ENCODE measurements at regions not wholly inside any gene's neighbourhood (a gene's known extent, or its start where the extent isn't known, plus 50 kb on each side); places are given as distances from the start of the nearest gene placed in this dataset.

GRCh38 chr6:65816991-65817390, 110.0 kb upstream of the EYS start:
- Histone ChIP-seq H2AFZ (ENCODE audit: low read depth) (no peak overlapping the region), H3K4me1 (ENCODE audit: low read depth, poor library complexity, severe bottlenecking) (no peaks in the 10 kb centered on the region), H3K4me2 (no peak overlapping the region), H4K20me1 (ENCODE audit: insufficient read depth) (no peaks in the 10 kb centered on the region), H3K27me3 (ENCODE audit: insufficient read depth, low read depth) (no peaks in the 10 kb centered on the region), H3K9ac (no peak overlapping the region), H3K4me3 (IDR thresholded peaks at IDR 0.05; ENCODE audit: insufficient read depth, low read depth, low read length) (no peak overlapping the region), H3K27ac (no peak overlapping the region), H3K79me2 (ENCODE audit: insufficient read depth, low read depth) (no peaks in the 10 kb centered on the region), H3K36me3 (ENCODE audit: insufficient read depth) (no peaks in the 10 kb centered on the region)
- TF ChIP-seq CTCF (conservative IDR thresholded peaks at IDR 0.05; ENCODE audit: low read depth, low read length) = no peak

- no peak overlapping the region for H3K4me2 ChIP-seq
- H3K79me2 ChIP-seq (ENCODE audit: insufficient read depth, low read depth) = no peaks in the 10 kb centered on the region
- no peak overlapping the region for H3K27ac ChIP-seq
- H3K36me3 ChIP-seq (ENCODE audit: insufficient read depth) = no peaks in the 10 kb centered on the region
- TF ChIP-seq CTCF (conservative IDR thresholded peaks at IDR 0.05; ENCODE audit: low read depth, low read length) = no peak
- no peak overlapping the region for H3K9ac ChIP-seq
- H3K4me3 ChIP-seq (IDR thresholded peaks at IDR 0.05; ENCODE audit: insufficient read depth, low read depth, low read length) = no peak overlapping the region
- H3K4me1 ChIP-seq (ENCODE audit: low read depth, poor library complexity, severe bottlenecking) = no peaks in the 10 kb centered on the region
- no peaks in the 10 kb centered on the region for H3K27me3 ChIP-seq (ENCODE audit: insufficient read depth, low read depth)
- no peaks in the 10 kb centered on the region for H4K20me1 ChIP-seq (ENCODE audit: insufficient read depth)
- no peak overlapping the region for H2AFZ ChIP-seq (ENCODE audit: low read depth)
These were observed 107.0 kb upstream of the EYS start for GRCh38 chr6:65814071-65814470.

GRCh38 chr6:65803186-65803585, 96.2 kb upstream of the EYS start:
- Histone ChIP-seq H3K79me2 (ENCODE audit: insufficient read depth, low read depth) (no peaks in the 10 kb centered on the region), H3K27ac (no peak overlapping the region), H3K4me1 (ENCODE audit: low read depth, poor library complexity, severe bottlenecking) (no peaks in the 10 kb centered on the region), H3K9ac (no peak overlapping the region), H3K4me2 (no peak overlapping the region), H3K4me3 (IDR thresholded peaks at IDR 0.05; ENCODE audit: insufficient read depth, low read depth, low read length) (no peak overlapping the region), H3K27me3 (ENCODE audit: insufficient read depth, low read depth) (no peaks in the 10 kb centered on the region), H4K20me1 (ENCODE audit: insufficient read depth) (no peaks in the 10 kb centered on the region), H2AFZ (ENCODE audit: low read depth) (no peak overlapping the region), H3K36me3 (ENCODE audit: insufficient read depth) (no peaks in the 10 kb centered on the region)
- TF ChIP-seq CTCF (conservative IDR thresholded peaks at IDR 0.05; ENCODE audit: low read depth, low read length) = no peak

- Histone ChIP-seq H3K4me1 (ENCODE audit: low read depth, poor library complexity, severe bottlenecking) (no peaks in the 10 kb centered on the region), H3K27me3 (ENCODE audit: insufficient read depth, low read depth) (no peaks in the 10 kb centered on the region), H2AFZ (ENCODE audit: low read depth) (no peak overlapping the region), H3K27ac (no peak overlapping the region), H3K79me2 (ENCODE audit: insufficient read depth, low read depth) (no peaks in the 10 kb centered on the region), H3K9ac (no peak overlapping the region), H3K36me3 (ENCODE audit: insufficient read depth) (no peaks in the 10 kb centered on the region), H4K20me1 (ENCODE audit: insufficient read depth) (no peaks in the 10 kb centered on the region), H3K4me3 (IDR thresholded peaks at IDR 0.05; ENCODE audit: insufficient read depth, low read depth, low read length) (no peak overlapping the region), H3K4me2 (no peak overlapping the region)
- TF ChIP-seq CTCF (conservative IDR thresholded peaks at IDR 0.05; ENCODE audit: low read depth, low read length) = no peak
These were observed 92.4 kb upstream of the EYS start for GRCh38 chr6:65799389-65799788.
